AG08395 (cell line): ENCODE measurements at regions not wholly inside any gene's neighbourhood (a gene's known extent, or its start where the extent isn't known, plus 50 kb on each side); places are given as distances from the start of the nearest gene placed in this dataset.
"Not testable (repeated sequence)": the region's sequence is repeated elsewhere in the genome, so short reads cannot be mapped to it uniquely, and the experiment has no call there.

Source experiments
- DNase-seq: peaks from one replicate; pipeline ENCODE4 v3.0.0; 2012; ENCODE audit warnings: mixed read lengths, low spot score

- no peak for DNase-seq
These were observed 139.4 kb upstream of the HMGA2 start for GRCh38 chr12:65684906-65685305.

- DNase-seq: peak; percentile 36
These were observed 138.8 kb upstream of the HMGA2 start for GRCh38 chr12:65685514-65685913.

GRCh38 chr12:65689508-65689907 lies 134.8 kb upstream of the HMGA2 start:
- no peak for DNase-seq

- DNase-seq: no peak
These were observed 133.8 kb upstream of the HMGA2 start for GRCh38 chr12:65690477-65690876.

- no peak for DNase-seq
These were observed 130.2 kb upstream of the HMGA2 start for GRCh38 chr12:65694130-65694529.

- peak; percentile 73 for DNase-seq
These were observed 129.0 kb upstream of the HMGA2 start for GRCh38 chr12:65695113-65695865.

- DNase-seq: no peak
These were observed 128.1 kb upstream of the HMGA2 start for GRCh38 chr12:65696227-65696626.

GRCh38 chr12:65699251-65699650 lies 125.0 kb upstream of the HMGA2 start:
- peak; percentile 62 for DNase-seq

DNA sequence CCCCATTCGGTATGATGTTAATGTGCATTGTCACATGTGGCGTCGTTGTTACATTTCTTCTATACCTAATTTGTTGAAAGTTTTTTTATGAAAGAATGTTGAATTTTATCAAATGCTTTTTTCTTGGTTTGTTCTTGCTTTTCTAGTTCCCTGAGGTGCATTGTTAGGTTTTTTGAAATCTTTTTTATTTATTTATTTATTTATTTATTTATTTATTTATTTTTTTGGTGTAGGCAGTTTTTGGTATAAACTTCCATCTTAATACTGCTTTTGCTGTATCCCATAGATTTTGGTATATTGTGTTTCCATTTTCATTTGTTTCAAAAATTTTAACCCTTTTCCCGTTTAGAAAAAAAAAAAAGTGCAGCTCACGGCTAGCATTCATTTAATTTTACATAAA lies 121.1 kb upstream of the HMGA2 start:
- DNase-seq: no peak

DNA sequence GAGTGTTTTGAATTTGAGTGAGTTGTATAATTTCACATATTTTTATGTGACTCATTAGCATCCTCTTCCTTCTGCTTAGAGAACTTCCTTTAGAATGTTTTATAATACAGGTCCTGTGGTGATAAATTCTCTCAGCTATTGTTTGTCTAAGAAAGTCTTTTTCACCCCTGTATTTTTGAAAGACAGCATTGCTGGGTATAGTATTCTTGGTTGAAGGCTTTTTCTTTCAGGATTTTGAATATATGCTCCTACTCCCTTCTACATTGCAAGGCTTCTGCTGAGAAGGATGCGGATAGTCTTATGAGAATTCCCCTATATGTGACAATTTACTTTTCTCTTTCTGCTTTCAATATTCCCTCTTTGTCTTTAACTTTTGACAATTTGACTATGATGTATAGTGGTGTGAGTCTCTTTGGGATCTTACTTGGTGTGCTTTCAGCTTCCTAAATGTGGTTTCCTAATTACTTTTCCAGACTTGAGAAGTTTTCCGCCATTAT lies 118.9 kb upstream of the HMGA2 start:
- DNase-seq: no peak

GRCh38 chr12:65707051-65707450 lies 117.2 kb upstream of the HMGA2 start:
- no peak for DNase-seq

GRCh38 chr12:65712260-65713004 lies 111.9 kb upstream of the HMGA2 start:
- DNase-seq: no peak

GRCh38 chr12:65715961-65716360 lies 108.3 kb upstream of the HMGA2 start:
- no peak for DNase-seq

- DNase-seq: peak; percentile 37
These were observed 103.8 kb upstream of the HMGA2 start for GRCh38 chr12:65720136-65721130.

DNA sequence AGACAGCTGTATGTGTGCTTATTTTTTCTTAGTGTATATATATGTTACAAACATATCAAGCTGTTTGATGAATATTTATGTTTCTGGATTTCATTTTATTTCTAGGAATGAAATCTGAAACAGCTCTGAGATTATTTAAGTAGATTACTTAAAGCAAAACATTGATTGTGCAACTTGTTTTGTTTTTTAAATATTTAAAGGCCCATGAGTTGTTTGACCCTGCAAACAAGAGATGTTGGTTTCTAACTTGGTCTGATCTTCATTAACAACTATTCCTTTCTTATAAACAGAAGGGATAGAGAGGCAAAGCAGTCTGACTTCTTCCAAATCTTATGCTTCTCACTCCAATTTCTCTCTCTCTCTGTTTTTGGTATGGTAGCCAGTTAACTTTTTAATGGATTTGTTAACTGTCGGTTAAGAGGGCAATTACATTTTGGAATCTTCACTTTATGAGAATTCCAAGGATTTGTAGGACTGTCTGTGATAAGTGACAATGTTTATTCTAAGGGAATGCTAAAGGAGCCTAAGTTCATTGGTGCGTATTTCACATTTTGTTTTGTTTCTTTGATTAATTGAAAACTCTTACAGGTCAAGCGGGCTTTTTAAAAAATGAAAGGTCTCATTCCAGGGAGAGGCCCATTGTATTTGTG lies 102.6 kb upstream of the HMGA2 start:
- DNase-seq: no peak

DNA sequence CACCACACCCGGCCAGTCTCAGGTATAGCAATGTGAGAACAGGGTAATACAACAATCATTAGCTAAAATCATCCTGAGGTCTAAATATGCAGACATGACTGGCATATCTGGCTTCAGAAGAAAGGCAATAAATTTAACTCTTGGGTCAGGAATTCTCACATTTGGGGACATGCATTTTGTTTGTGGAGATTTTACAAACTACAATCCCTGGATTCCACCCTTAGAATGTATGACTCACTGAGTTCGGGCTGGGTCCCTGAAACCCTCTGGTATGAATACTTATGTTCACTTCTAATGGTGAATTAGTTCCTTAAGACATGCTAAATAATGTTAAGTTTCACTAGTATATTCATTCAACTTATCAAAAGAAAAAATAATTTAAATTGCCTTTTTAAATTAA lies 98.9 kb upstream of the HMGA2 start:
- peak; percentile 10 for DNase-seq

- DNase-seq: no peak
These were observed 95.8 kb upstream of the HMGA2 start for GRCh38 chr12:65728455-65728847.

GRCh38 chr12:65728848-65729793 lies 95.2 kb upstream of the HMGA2 start:
- DNase-seq: peak; percentile 11

- no peak for DNase-seq
These were observed 92.5 kb upstream of the HMGA2 start for GRCh38 chr12:65731771-65732170.

GRCh38 chr12:65733643-65734042 lies 90.6 kb upstream of the HMGA2 start:
- DNase-seq: not testable (repeated sequence)
